Colonic mucosa (tissue), 4 donors: ENCODE measurements at regions not wholly inside any gene's neighbourhood (a gene's known extent, or its start where the extent isn't known, plus 50 kb on each side); places are given as distances from the start of the nearest gene placed in this dataset.

Experiments
- DNase-seq: peaks from one replicate; pipeline ENCODE4 v3.0.0-alpha.2; 2020
- H3K27ac ChIP-seq: fragments of 200-600 bp; one replicate; pipeline ENCODE4 v1.8.0; 2021
- H3K27me3 ChIP-seq: fragments of 200-600 bp; one replicate; pipeline ENCODE4 v1.8.0; 2021
- H3K36me3 ChIP-seq: fragments of 200-600 bp; one replicate; pipeline ENCODE4 v1.8.0; 2021
- H3K4me1 ChIP-seq: fragments of 200-600 bp; one replicate; pipeline ENCODE4 v1.8.0; 2021; ENCODE audit warnings: mild to moderate bottlenecking
- H3K4me3 ChIP-seq: fragments of 200-600 bp; one replicate; pipeline ENCODE4 v1.8.0; 2021
- H3K9ac ChIP-seq, 2 donors: one replicate each; pipeline ENCODE4 v1.7.0; 2013; ENCODE audit warnings: control low read depth in 2 of 2, low read depth in 2 of 2, low read length in 2 of 2
- H3K9me3 ChIP-seq: fragments of 200-600 bp; one replicate; pipeline ENCODE4 v1.8.0; 2021
- CTCF ChIP-seq: fragments of 200-600 bp; IDR thresholded peaks from one replicate; pipeline ENCODE4 v1.8.0; 2022; ENCODE audit warnings: antibody characterized with exemption, mild to moderate bottlenecking
- intact Hi-C: fragments of 100-400 bp; cut with DNase I; formaldehyde crosslinking; loops from one replicate; pipeline ENCODE4 v1.14.1; 2022
- donor health status: healthy.
- donor health status: DM: no; HTN: no; CAD: no.
- donor health status: DM: no; HTN: no; CAD: no.

- Histone ChIP-seq H3K9me3 (no peaks in the 10 kb centered on the region), H3K4me1 (no peaks in the 10 kb centered on the region), H3K36me3 (no peaks in the 10 kb centered on the region), H3K27ac (no peak overlapping the region), H3K4me3 (no peak overlapping the region), H3K9ac (no peak overlapping the region), H3K27me3 (no peaks in the 10 kb centered on the region)
- intact Hi-C loops = no loop called here
- no peak for TF ChIP-seq CTCF
- no peak for DNase-seq
Observed at GRCh38 chr11:71383461-71383860, 64.7 kb downstream of the DHCR7 start.

- Histone ChIP-seq H3K9ac (no peak overlapping the region), H3K27ac (no peak overlapping the region), H3K4me3 (no peak overlapping the region), H3K4me1 (no peaks in the 10 kb centered on the region), H3K9me3 (no peaks in the 10 kb centered on the region), H3K27me3 (no peaks in the 10 kb centered on the region), H3K36me3 (no peaks in the 10 kb centered on the region)
- DNase-seq = no peak
- no peak for TF ChIP-seq CTCF
- intact Hi-C loops = no loop called here
Observed at GRCh38 chr11:71381781-71382505, 66.2 kb downstream of the DHCR7 start.

GRCh38 chr11:71379701-71380100 is 68.5 kb downstream of the DHCR7 start:
- H3K4me1 ChIP-seq = no peaks in the 10 kb centered on the region
- intact Hi-C loops = no loop called here
- no peaks in the 10 kb centered on the region for H3K36me3 ChIP-seq
- H3K27ac ChIP-seq = no peak overlapping the region
- H3K4me3 ChIP-seq = no peak overlapping the region
- no peaks in the 10 kb centered on the region for H3K9me3 ChIP-seq
- H3K9ac ChIP-seq = no peak overlapping the region
- no peaks in the 10 kb centered on the region for H3K27me3 ChIP-seq
- no peak for DNase-seq
- no peak for TF ChIP-seq CTCF

GRCh38 chr11:71373791-71374454 is 74.3 kb downstream of the DHCR7 start:
- no peak overlapping the region for H3K9ac ChIP-seq
- no peaks in the 10 kb centered on the region for H3K9me3 ChIP-seq
- DNase-seq = no peak
- no peaks in the 10 kb centered on the region for H3K27me3 ChIP-seq
- intact Hi-C loops = no loop called here
- no peak for TF ChIP-seq CTCF
- H3K4me1 ChIP-seq = no peaks in the 10 kb centered on the region
- H3K36me3 ChIP-seq = no peaks in the 10 kb centered on the region
- H3K4me3 ChIP-seq = no peak overlapping the region
- H3K27ac ChIP-seq = no peak overlapping the region

GRCh38 chr11:71372693-71373657 is 75.2 kb downstream of the DHCR7 start:
- H3K27ac ChIP-seq = no peak overlapping the region
- H3K27me3 ChIP-seq = no peaks in the 10 kb centered on the region
- H3K9me3 ChIP-seq = no peaks in the 10 kb centered on the region
- H3K9ac ChIP-seq = no peak overlapping the region
- H3K4me1 ChIP-seq = no peaks in the 10 kb centered on the region
- intact Hi-C loops = no loop called here
- no peak for TF ChIP-seq CTCF
- DNase-seq = no peak
- H3K36me3 ChIP-seq = no peaks in the 10 kb centered on the region
- H3K4me3 ChIP-seq = no peak overlapping the region
